GM21360 (cell line): ENCODE measurements at regions not wholly inside any gene's neighbourhood (a gene's known extent, or its start where the extent isn't known, plus 50 kb on each side); places are given as distances from the start of the nearest gene placed in this dataset.

ENCODE experiments used
- ATAC-seq: cut with Tn5 transposase; IDR thresholded peaks from one replicate; pipeline ENCODE4 v1.9.1; 2021; ENCODE audit warnings: mild to moderate bottlenecking, moderate library complexity; ENCODE audit not compliant: unreplicated experiment

DNA sequence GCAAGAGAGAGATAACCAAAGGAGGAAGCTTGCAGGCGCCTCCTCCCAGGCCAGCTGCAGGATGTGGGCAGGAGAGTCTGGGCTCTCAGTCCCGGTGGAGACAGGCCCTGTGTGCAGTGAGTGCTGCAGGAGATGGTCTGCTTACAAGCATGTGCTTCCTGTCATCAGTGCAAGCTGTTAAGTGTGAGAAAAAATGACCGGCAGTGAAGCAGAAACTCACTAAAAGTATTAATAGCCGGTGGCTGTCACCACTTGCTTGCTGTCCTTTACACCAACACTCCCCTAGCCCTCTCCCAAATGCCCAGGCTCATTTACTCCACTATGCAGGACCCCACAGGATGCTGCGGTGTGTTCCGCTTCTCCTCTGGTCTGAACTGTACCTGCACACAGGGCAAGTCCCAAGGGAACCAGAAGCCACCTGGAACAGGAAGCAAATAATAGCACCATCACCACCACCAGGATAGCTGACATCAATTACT, 435.6 kb upstream of the HS6ST1 start:
- ATAC-seq = peak; percentile 94

DNA sequence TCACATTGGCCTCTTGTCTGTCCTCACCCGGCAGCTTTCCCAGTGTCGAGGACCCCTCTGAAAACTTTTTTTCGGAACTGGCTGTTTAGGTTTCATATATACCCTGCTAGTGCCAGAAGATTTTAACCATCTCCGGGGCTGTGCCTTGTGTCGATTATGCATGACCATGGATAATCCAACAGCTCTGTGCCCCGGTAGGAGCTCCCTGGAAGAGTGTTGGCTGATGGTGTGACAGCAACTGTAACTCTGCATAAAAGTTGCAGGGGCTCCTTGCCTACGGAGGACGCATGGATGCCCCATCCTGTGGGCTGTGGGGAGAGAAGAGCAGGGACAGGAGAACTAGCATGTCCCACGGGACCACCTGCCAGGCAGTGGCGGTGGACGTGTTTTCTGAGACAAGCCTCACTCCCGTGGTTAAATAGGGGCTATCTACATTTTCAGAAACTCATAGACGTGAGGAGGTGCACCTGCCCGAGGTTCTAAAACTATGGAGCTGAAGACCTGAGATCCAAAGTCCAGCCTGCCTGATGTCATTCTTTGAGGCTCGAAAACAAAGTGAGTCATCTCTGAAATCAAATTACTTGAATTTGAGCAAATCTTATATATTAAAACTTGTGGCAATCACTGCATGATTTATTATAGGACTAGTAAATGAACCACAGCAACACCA, 437.2 kb upstream of the HS6ST1 start:
- no peak for ATAC-seq

DNA sequence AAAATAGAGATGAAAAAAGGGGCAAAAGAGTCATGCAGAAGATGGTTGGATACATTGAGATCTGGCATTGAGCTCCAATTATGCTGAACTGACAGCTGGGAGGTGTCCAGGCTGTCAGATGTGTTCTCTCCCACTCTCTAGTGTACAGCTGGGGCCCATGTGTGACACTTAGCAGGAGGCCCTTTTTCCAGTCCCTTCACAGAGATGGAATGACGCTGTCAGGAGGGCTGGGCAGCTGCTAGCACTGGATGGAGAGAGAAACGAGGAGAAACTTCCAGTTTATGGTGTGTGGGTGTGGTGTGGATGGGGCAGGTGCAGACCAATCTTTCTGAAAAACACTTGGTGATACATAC, 437.7 kb upstream of the HS6ST1 start:
- no peak for ATAC-seq

DNA sequence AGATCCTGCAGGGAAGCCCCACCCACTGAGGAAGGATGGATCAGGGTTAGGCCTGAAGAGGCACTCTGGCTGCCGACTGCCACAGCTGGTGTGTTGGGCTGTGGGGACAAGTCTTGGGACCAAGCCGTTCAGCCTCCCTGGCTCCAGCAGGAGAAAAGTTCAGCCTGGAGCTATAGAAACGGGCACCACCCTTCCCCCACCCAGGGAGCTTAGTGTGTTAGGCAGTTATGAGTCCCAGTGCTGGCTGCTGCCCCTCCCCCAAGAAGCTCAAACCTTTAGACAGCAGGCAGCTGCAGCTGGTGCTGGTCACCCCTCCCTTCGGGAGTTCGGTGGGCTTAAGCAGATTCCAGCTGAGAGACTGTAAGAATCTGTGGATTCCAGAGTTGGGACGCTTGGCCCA, 447.1 kb upstream of the HS6ST1 start:
- no peak for ATAC-seq

DNA sequence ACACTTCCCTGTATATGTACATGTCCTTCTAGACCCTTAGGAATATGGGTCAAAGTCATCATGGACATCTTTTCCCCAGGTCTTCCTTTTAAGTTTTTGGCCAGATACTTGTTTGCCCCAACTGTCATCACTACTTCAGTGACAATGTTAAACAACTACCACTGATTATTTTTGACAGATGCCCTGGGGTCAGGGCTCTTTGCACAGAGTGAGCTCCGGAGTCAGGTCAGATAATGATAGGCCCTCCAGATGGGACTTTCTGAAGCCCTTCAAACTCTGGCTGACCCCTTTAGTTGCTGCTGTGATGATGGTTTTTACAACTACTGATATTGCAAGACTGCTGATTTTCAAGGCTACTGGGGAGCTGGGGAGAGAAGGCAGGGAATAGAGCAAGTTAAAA, 449.4 kb upstream of the HS6ST1 start:
- no peak for ATAC-seq

DNA sequence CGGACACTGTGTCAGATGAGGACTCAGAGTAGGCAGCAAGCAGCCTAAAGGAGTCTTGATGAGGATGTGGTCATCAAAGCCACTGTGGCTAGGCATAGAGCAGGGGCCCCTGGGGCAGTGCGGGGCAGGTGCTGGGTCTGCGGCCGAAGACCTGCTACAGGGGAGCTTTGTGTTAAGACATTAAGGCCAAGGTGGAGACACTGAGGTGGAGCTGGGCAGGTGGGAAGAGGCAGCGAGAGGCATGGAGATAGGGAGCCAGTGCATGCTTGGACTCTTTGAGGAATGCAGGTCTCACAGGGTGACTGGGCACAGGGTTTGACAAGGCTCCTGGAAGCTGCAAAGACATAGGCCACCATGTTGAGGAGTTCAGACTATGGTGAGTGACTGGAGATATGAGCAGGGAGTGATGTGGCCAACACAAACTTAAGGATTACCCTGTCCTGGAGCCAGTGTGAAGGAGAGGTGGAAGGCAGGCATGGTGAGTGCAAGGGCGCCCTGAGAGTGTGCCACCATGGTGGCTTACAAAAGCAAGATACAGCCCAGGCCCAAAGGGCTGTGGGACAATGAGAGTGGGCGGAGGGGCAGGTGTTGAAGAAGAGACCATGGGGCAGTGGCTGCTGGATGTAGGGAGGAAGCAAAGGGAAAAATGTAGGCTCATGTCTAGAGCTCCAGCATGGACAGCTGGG, 450.9 kb upstream of the HS6ST1 start:
- no peak for ATAC-seq

DNA sequence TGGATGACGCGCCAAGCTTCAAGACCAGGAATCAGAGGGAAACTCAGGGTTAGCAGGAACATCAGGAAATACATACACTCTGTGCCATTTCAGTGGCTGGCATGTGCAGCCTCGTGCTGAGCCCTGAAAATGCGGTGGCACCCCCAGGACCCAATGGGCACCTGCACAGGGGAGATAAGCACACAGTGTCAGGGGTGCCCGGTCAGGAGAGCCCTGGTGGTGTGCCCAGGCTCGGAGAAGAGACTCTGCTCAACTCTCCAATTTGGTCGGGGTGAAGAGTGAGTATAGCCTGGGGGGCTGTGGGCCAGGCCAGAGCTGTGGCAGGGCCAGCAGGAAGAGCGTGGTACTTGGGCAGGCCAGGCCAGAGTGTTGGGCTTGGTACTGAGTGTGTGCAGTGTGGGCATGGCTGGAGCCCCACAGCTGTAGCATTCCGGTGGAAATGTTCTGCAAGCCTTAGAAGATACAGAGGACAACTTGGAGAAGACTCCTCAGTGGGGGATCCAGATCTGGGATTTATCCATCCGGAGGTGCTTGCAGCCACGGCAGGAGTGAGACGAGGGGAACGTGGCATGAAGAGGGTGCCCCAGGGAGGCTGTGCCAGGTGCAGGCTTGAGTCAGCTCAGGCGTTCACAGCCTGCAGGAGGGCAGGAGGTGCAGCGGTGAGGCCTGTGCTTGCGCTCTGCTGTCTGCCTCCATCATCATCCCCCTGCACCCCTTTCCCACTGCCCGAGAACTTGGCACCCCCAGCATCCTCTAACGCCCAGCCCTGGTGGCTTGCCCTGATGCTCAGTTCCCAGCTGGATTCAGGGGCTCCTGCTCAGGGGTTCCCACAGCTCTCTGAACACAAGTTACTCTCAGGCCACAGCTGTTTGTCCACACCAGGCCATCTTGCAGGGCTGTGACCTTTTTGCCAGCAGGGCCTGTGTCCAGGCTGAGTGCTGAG, 451.7 kb upstream of the HS6ST1 start:
- no peak for ATAC-seq

DNA sequence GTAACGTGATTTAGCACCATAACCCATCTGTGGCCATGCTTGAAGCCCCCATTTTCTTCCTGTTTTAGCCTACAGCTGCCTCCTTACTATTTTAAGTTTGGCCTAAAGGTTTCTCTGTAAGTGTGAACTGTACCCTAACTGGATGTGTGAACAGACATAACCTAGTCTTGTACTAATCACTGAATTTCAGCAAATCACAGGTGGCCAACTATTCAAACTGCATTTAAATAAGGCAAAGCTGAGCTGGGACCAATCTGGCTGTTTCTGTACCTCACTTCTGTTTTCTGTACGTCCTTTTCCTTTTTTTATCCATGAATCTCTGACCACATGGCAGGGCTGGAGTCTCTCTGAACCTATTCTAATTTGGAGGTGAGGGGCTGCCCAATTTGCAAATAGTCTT, 452.7 kb upstream of the HS6ST1 start:
- no peak for ATAC-seq

DNA sequence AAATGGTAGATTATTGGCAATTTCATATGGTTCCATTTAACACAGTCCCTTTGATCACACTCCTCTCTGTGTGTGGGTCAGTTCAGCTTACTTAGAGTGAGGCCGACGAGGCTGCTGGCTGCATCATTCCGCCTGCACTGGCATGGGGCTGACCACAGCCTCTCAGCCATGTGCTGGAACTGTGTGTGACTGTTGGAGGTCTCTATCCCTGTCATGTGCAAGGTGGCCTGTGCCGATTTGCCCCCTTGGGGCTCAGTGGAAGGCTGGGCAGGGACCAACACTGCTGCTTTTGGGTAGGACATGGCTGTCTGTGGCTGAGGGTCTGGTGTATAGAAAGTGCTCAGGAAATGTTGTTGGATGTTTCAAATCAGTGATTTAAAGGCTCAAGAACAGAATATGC, 454.0 kb upstream of the HS6ST1 start:
- no peak for ATAC-seq

DNA sequence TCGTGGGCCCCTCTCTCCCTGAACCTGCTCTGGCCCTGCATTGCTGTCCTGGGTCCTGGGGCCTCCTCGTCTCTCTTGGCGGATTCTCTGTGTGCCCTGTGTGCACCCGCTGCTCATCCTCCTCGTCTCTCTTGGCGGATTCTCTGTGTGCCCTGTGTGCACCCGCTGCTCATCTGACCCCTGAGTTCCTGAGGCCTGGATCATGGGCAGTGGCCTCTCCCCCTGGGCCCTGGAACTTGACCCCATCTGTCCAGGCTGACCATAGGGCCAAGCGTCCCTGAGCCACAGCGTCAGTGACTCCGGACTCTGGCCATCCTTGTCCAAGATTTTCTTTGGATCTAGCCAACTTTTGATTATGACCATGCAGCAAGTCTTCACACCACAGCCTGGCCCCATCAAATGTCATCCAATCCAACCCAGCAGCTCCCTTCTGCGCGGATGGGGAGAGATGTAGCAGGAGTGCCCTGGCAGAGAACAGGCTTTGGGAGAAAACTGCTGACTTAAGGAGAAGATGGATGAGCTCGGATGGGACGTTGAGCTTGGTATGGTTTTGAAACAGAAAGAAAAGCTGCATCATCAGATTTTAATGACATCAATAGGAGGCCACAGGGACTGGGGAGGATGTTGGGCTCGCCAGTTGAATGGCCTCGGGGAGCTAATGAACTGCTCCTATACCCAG, 455.1 kb upstream of the HS6ST1 start:
- no peak for ATAC-seq

DNA sequence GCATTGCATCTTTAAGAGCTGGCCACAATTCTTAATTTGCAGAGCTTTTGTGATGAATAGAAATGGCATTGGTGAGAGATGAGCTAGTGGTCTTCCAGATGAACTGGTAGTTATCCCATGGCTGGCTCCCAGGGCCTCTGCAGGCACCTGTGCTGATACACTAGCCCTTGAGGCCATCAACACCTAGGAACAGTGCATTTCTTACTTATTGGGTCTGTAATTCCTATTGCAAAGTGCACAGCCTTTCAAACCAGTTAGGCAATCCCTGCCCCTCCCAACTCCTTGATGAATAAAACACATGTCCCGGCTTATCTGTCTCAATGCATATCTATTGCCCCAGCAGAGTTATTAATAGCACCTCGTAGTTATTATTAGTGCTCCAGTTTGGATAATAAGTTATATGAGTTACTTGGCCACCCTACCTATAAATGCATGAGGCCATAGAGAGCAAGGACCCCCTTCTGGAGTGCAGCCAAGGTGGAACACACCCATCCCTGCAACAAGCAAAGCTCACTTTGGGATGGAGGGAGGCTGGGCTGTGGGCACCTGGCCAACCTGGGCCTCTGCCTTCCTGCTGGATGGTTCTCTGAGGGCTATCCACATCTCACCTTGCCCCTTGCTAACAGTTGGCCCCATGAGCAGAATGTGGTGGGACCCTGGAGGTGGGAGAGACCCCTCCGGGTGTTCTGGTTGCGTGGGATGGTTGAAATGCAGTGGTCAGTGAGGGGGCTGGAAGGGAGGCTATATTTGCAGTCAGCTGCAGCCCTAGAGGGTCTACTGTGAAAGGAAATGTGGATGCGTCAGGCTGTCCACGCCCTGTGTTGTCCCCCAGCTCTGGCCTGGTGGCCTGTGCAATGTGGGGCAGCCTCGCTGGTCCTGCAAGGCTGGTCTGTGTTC, 455.9 kb upstream of the HS6ST1 start:
- ATAC-seq = no peak

DNA sequence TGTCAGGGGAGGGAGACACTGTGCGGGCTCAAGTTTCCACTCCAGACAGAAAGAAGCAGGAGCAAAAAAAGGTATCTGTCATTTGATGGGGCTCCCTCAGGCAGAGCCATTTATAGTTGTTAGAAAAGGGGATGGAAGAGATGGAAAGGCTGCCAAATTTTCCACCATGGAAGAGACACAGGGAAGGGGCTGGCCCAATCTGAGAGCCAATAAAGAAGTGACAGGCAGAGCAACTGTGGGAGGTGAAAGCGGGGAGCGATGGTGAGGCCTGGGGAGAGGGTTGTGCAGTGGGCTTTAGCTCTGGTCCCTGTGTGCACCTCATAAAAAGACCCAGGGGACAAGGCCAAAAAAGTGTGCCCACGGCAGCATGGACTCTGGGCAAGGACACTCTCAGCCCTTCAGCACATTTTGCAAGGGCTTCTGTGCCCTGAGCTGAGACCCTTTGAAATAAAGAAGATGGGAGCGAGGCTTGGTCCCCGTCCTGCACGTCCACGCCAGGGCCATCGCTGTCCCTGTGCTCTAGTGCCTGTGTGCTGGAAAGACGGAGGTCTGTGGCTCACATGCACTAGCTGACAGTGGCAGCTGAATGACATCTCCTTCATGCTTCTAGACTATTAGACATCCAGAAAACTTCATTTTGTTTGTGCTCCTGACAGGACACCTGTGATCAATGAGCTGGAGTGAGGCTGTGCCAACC, 456.7 kb upstream of the HS6ST1 start:
- no peak for ATAC-seq

DNA sequence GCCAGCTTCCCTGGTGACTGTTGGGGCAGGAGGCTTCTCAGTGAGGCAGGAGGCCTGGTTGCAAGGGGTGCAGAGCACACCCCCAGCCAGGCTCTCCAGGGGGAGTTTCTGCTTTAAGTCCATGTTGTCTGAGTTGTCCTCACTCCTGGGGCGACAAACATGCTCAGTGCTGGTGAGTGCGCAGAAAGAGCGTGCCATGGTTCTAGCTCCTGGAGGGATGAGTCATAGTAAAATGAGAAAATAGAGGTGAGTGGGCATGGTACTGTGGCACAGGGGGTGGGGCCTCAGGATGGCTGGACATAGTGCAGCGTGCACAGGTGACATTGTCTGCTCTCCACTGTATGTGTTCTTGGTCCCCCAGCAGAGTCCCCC, 457.2 kb upstream of the HS6ST1 start:
- no peak for ATAC-seq

DNA sequence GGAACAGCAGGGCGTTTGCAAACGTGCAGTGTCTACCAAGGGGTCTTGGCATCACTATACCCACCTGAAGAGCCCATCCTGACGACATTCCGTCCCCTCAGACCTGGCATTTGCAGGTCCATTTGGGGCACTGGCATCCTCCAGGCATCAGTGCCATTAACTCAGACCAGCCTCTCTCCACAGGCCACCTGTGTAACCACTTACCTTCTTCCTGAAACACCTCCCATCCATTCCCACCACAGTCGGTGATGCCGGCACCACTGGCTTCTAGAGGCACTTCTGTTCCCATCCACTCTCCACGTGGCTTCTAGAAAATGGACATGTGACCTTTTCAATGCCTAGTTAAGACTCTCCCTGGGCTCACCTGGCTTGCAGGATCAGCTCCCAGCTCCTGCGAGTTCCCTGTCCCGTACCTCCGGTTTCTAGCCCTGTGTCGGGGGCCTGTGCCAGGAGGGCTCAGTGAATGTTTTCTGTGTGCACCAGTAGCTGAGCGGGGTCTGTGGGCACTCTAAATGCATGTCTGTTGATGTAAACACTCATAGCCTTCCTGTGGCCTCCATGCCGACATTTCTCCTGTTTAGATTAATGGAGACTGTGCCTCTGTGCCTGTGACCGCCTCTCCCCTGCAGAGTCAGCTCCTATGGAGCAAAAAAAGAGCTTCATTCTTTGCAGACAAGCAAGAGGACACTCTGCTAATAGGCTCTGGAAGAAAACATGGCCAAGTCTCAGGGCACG, 458.0 kb upstream of the HS6ST1 start:
- ATAC-seq = no peak

DNA sequence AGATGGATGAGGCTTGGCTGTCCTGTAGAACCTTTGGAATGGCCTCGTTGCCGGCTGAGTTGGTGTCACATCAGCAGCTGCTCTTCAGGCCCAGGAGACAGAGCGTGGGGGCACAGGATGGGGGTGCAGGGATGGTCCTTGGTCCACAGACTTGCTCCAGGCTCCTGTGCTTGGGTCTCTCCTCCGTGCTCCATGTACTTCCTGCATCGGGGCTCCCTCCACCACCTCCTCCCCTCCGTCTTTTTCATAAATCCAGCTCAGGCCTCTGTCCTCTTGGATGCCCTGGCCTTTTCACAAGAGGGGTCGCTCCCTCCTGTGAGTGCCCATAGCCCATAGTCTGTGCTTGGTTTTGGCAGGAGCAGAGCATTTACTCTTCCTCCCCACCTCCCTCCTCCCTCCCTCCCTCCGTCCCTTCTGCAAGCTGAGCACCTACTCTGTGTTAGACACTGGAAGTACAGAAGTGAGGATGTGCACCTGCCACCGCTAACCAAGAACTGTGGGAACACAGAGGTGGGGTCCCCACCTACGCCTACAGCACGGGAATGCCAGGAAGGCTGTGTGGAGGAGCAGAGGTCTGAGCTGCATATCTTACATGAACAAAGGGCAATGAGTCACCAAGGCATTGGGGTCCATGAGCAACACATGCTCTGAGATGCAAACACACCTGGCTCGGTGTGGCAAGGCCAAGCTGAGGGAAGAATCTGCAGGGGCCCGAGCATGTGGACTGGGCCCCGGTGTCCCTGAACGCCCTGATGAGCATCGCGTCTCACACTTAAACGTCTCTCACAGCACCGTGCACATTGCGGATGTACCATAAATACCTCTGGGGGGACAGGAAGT, 458.7 kb upstream of the HS6ST1 start:
- no peak for ATAC-seq

DNA sequence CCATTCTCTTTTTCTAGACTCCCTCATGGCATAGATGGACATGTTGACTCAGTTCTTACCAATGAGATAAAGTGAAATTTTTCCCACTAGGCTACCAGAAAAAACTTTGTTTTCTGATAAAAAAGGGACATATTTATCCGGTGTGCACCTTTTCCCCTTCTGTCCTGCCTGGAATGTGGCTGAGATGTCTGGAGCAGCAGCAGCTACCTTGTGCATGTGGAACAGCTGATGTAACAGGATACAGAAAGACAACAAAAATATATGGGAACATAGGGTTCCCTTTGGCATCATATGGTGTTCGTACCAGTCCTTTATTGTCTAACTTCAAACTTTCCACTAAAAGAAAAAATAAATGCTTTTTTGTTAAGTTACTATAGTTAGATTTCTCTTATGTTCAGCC, 460.2 kb upstream of the HS6ST1 start:
- ATAC-seq = no peak

DNA sequence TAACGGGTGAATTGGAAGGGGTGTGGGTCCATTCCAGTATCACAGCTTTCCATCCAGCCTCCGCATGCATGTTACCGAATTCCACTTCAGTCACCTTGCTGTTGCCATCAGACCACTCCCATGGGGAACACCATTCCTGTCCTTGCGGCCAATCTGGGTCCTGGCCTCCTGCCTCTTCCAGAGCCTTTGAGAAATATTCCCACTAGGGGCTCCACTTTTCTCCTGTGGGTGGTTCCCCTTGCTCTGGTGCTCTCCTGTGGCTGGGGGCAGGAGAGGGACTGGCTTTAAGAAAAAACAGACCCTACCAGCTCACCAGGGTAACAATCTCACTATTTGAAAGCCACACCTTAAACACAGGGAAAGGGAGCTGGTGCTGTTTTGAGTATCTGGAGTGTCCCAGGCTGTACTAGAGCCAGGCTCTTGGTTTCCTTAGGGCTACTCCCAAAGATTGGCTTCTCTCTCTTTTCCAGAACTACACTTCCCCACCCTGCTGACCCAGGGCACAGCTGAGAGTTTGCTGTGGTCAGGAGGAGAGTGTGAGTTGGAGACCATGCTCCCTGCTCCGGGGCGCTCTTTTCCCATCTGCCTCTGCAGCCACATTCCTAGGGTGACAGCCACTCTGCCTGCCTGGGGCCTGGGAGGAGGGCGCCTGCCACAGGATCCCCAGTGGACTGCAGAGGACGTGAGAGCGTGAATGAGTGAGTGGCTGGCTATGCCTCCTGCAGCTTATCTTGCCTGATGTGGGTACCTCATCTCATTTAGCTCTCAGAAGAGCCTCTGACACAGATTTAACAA, 460.8 kb upstream of the HS6ST1 start:
- no peak for ATAC-seq
